Heart right ventricle (tissue), 16 donors: ENCODE measurements at regions not wholly inside any gene's neighbourhood (a gene's known extent, or its start where the extent isn't known, plus 50 kb on each side); places are given as distances from the start of the nearest gene placed in this dataset.

Experiments used
- ATAC-seq, 8 donors: fragments of 200-7000 bp; cut with Tn5 transposase; one replicate each; pipeline ENCODE4 v1.9.1; 2020; ENCODE audit warnings: mild to moderate bottlenecking in 8 of 8, moderate library complexity in 8 of 8, moderate number of reproducible peaks in 1 of 8
- DNase-seq, 2 donors: peaks; one replicate each; pipeline ENCODE4 v3.0.0-alpha.2; 2020
- H3K27ac ChIP-seq, 10 donors: fragments of 200-600 bp; sonication (generic) in 2 of 10; one replicate each; pipeline versions ENCODE4 v1.5.0 to v1.8.0; 2020 to 2022; ENCODE audit warnings: mild to moderate bottlenecking in 3 of 10
- H3K27me3 ChIP-seq, 7 donors: fragments of 200-600 bp; one replicate each; pipeline ENCODE4 v1.8.0; 2021 to 2022; ENCODE audit warnings: mild to moderate bottlenecking in 2 of 7
- H3K36me3 ChIP-seq, 9 donors: fragments of 200-600 bp; sonication (generic) in 1 of 9; one replicate each; pipeline versions ENCODE4 v1.5.0 to v1.8.0; 2020 to 2022; ENCODE audit warnings: mild to moderate bottlenecking in 2 of 9
- H3K4me1 ChIP-seq, 9 donors: fragments of 200-600 bp; sonication (generic) in 1 of 9; one replicate each; pipeline versions ENCODE4 v1.5.0 to v1.8.0; 2020 to 2022; ENCODE audit warnings: mild to moderate bottlenecking in 4 of 9
- H3K4me3 ChIP-seq, 10 donors: fragments of 200-600 bp; sonication (generic) in 2 of 10; one replicate each; pipeline versions ENCODE4 v1.5.0 to v1.8.0; 2020 to 2022; ENCODE audit warnings: mild to moderate bottlenecking in 7 of 10, moderate library complexity in 2 of 10
- H3K9me3 ChIP-seq, 11 donors: fragments of 200-600 bp in 10 of 11; sonication (generic) in 2 of 11; one replicate each; pipeline versions ENCODE4 v1.5.0 to v1.8.0; 2013 to 2022; ENCODE audit warnings: mild to moderate bottlenecking in 2 of 11, control low read depth in 1 of 11, moderate library complexity in 1 of 11
- CTCF ChIP-seq, 9 donors: fragments of 200-600 bp; sonication (generic) in 2 of 9; IDR thresholded peaks; one replicate each; pipeline versions ENCODE4 v1.5.0 to v1.8.0; 2021 to 2022; ENCODE audit warnings: antibody characterized with exemption in 9 of 9, mild to moderate bottlenecking in 5 of 9, moderate library complexity in 1 of 9
- WGBS, 2 donors: extraction: QIAGEN DNeasy Blood & Tissue Kit; methylation state at CpG; one replicate each; pipeline ENCODE4 v1.1.7; 2013; ENCODE audit warnings: inconsistent platforms in 1 of 2; 5-methylcytosine and 5-hydroxymethylcytosine counted together
- intact Hi-C, 10 donors: fragments of 100-400 bp; cut with DNase I; formaldehyde crosslinking; loops; one replicate each; pipeline versions ENCODE4 v1.11.1 to v1.14.2; 2022
- donor health status: Arrhythmogenic right ventricular cardiomyopathy.
- donor health status: ischemic (EF 13 %, LVEDD 7.1; RV severe dilation, severe dysfunction).
- donor health status: healthy with polysubstance abuse.
- donor health status: DM: no; HTN: yes; CAD: no.
- donor health status: DM: no; HTN: no; CAD: no.
- donor health status: ischemic (EF 25% LVEDD 6.9; RV normal size, moderate dysfunction).
- donor health status: ischemic (EF 25% LVEDD 5.7; RV mildly dilated, moderate dysfunction).
- donor health status: healthy.
- donor health status: DM: yes; HTN: yes; CAD: no.
- donor health status: Ischemic cardiomyopathy.
- donor health status: ischemic (EF 35%, LVEDD 5.7; RV mildly dilated, moderate dysfunction).
- donor health status: nonischemic (EF 11% LVEDD 7.7; RV severe dilation, severe dysfunction).
- donor health status: DM: yes; HTN: yes; CAD: no.
- donor health status: PGD.
- donor health status: ischemic (EF 29% LVEDD 5.4; RV normal size, mild dysfunction).
- donor health status: nonischemic (EF 23%, LVEDD 6.1; RV moderate dilation, normal function).

GRCh38 chr10:128716181-128716580 lies 590.0 kb upstream of the MKI67 start:
- ATAC-seq (no peak), DNase-seq (no peak)
- Histone ChIP-seq H3K27ac (no peak overlapping the region), H3K36me3 (no peaks in the 10 kb centered on the region), H3K9me3 (no peaks in the 10 kb centered on the region), H3K27me3 (peaks cover 0 to 10% (median 5%) of the 10 kb centered on the region in 7 donors), H3K4me3 (no peak overlapping the region), H3K4me1 (peaks cover 0 to 12% (median 0%) of the 10 kb centered on the region in 9 donors)
- intact Hi-C loops: no loop called here
- WGBS, 2 donors: 83 to 89% methylated on average over 9 of the region's 9 CpGs
- TF ChIP-seq CTCF (IDR thresholded peaks at IDR 0.05): no peak

- 77 to 83% methylated on average over 5 of the region's 5 CpGs for WGBS, 2 donors
- Histone ChIP-seq H3K9me3 (no peaks in the 10 kb centered on the region), H3K36me3 (no peaks in the 10 kb centered on the region), H3K4me3 (no peak overlapping the region), H3K27me3 (no peaks in the 10 kb centered on the region), H3K27ac (no peak overlapping the region), H3K4me1 (no peaks in the 10 kb centered on the region)
- TF ChIP-seq CTCF (IDR thresholded peaks at IDR 0.05): no peak
- ATAC-seq (no peak), DNase-seq (no peak)
- intact Hi-C loops: no loop called here
These were observed 595.8 kb upstream of the MKI67 start for GRCh38 chr10:128721963-128722445.

- Histone ChIP-seq H3K36me3 (no peaks in the 10 kb centered on the region), H3K27ac (no peak overlapping the region), H3K9me3 (no peaks in the 10 kb centered on the region), H3K4me3 (no peak overlapping the region), H3K4me1 (no peaks in the 10 kb centered on the region), H3K27me3 (peaks cover 0 to 5% (median 0%) of the 10 kb centered on the region in 7 donors)
- WGBS, 2 donors: 85% methylated on average over 3 of the region's 3 CpGs
- TF ChIP-seq CTCF (IDR thresholded peaks at IDR 0.05): no peak
- DNase-seq (no peak), ATAC-seq (no peak)
- intact Hi-C loops: no loop called here
These were observed 596.7 kb upstream of the MKI67 start for GRCh38 chr10:128722947-128723346.

GRCh38 chr10:128723631-128724205 lies 597.5 kb upstream of the MKI67 start:
- ATAC-seq (no peak), DNase-seq (no peak)
- Histone ChIP-seq H3K27ac (no peak overlapping the region), H3K36me3 (no peaks in the 10 kb centered on the region), H3K27me3 (peaks cover 0 to 5% (median 0%) of the 10 kb centered on the region in 7 donors), H3K4me1 (no peaks in the 10 kb centered on the region), H3K4me3 (no peak overlapping the region), H3K9me3 (no peaks in the 10 kb centered on the region)
- WGBS, 2 donors: 81 to 82% methylated on average over 14 of the region's 14 CpGs
- no peak for TF ChIP-seq CTCF (IDR thresholded peaks at IDR 0.05)
- intact Hi-C loops: no loop called here
